ENCODE measurements at regions not wholly inside any gene's neighbourhood (a gene's known extent, or its start where the extent isn't known, plus 50 kb on each side); places are given as distances from the start of the nearest gene placed in this dataset.

GRCh38 chr10:128602183-128602582, 476.0 kb upstream of the MKI67 start:
- ATAC-seq (no peak), DNase-seq (ENCODE audit: low spot score) (no peak), FAIRE-seq (no peak)
- BruUV-seq (replicated peaks): no TSS peak
- CTCF ChIA-PET (ENCODE audit: low intra/inter-chr PET ratio, low total read pairs): no interaction called here
- Histone ChIP-seq H3K36me3 (replicated peaks in 1 of 2; ENCODE audit: control insufficient read depth in 1 of 2, insufficient read depth in 2 of 2, low read length in 2 of 2) (no peaks in the 10 kb centered on the region), H2AFZ (ENCODE audit: low read length) (no peak overlapping the region), H3K27me3 (ENCODE audit: control insufficient read depth in 1 of 2, insufficient read depth in 2 of 2, low read length in 2 of 2) (no peaks in the 10 kb centered on the region; a peak in 1 of 5 replicates), H4K20me1 (ENCODE audit: insufficient read depth, low read length) (no peaks in the 10 kb centered on the region), H3K79me2 (ENCODE audit: insufficient read depth, low read length) (no peaks in the 10 kb centered on the region), H3K4me2 (ENCODE audit: low read depth, low read length) (no peak overlapping the region), H3K27ac (ENCODE audit: extremely low read length, insufficient read depth, low read length) (no peak overlapping the region), H3K4me1 (ENCODE audit: insufficient read depth, low read length) (no peaks in the 10 kb centered on the region), H3K9me3 (ENCODE audit: low read length) (no peaks in the 10 kb centered on the region), H3K9ac (ENCODE audit: insufficient read depth, low read depth, low read length) (no peak overlapping the region), H3K4me3 (replicated peaks in 1 of 3; ENCODE audit: insufficient read depth in 1 of 3, low read depth in 2 of 3, low read length in 3 of 3) (no peak overlapping the region)
- in situ Hi-C loops (cut with HindIII; ENCODE audit: extremely low pct_ligation_motif_present, low pct_unique_long_range_greater_than_20kb): no loop called here
- POLR2A ChIA-PET: no interaction called here
- intact Hi-C loops (cut with micrococcal nuclease; ENCODE audit: unreplicated experiment): no loop called here
- 17% methylated on average over 6 of the region's 6 CpGs for WGBS (ENCODE audit: low lambda C conversion rate)
- TF ChIP-seq RFX1 (IDR thresholded peaks at IDR 0.05): no peak
- no peak for TF ChIP-seq SIX1 (CRISPR knock-in tag; IDR thresholded peaks at IDR 0.05; ENCODE audit: borderline replicate concordance)
- no peak for TF ChIP-seq ZNF276 (CRISPR knock-in tag; IDR thresholded peaks at IDR 0.05; ENCODE audit: low read depth)
- no peak for TF ChIP-seq NKX3-1 (CRISPR knock-in tag; IDR thresholded peaks at IDR 0.05)
- no peak for TF ChIP-seq ZBTB2 (CRISPR knock-in tag; IDR thresholded peaks at IDR 0.05; ENCODE audit: low read depth)
- no peak for TF ChIP-seq RFXANK (CRISPR knock-in tag; IDR thresholded peaks at IDR 0.05)
- TF ChIP-seq ZNF205 (CRISPR knock-in tag; IDR thresholded peaks at IDR 0.05): no peak
- no peak for TF ChIP-seq ZC3H4 (CRISPR knock-in tag; IDR thresholded peaks at IDR 0.05; ENCODE audit: borderline replicate concordance)
- TF ChIP-seq ZNF234 (CRISPR knock-in tag; conservative IDR thresholded peaks at IDR 0.05): no peak
- no peak for TF ChIP-seq ATF2 (CRISPR knock-in tag; IDR thresholded peaks at IDR 0.05)
- TF ChIP-seq ZNF562 (CRISPR knock-in tag; IDR thresholded peaks at IDR 0.05; ENCODE audit: borderline replicate concordance): no peak

Data from HepG2 (cell line).